PC-3 (cell line): ENCODE measurements at regions not wholly inside any gene's neighbourhood (a gene's known extent, or its start where the extent isn't known, plus 50 kb on each side); places are given as distances from the start of the nearest gene placed in this dataset.
A peak's percentile ranks its signal among the peaks of the same experiment; 100 is the strongest.

Experiments
- ATAC-seq: fragments of 200-7000 bp; cut with Tn5 transposase; 2 replicates; pipeline ENCODE4 v1.9.1; 2020; ENCODE audit warnings: mild to moderate bottlenecking, moderate library complexity
- BruUV-seq: library from RNA; stranded (reverse); fragments of 400-500 nt; replicated peaks from 2 replicates; lab custom pipeline; 2021; lab: Mats Ljungman, UMichigan
- CTCF ChIA-PET: fragments of 300-600 bp; sonication (Branson Sonifier 250); formaldehyde crosslinking; loops from one replicate; lab custom pipeline; 2022; ENCODE audit warnings: antibody characterized with exemption; lab: Charles Lee
- POLR2A ChIA-PET: fragments of 300-600 bp; sonication (Branson Sonifier 250); formaldehyde crosslinking; loops from one replicate; lab custom pipeline; 2022; ENCODE audit warnings: antibody characterized with exemption; ENCODE audit not compliant: unreplicated experiment; lab: Charles Lee
- DNase-seq: peaks from one replicate; pipeline ENCODE4 v3.0.0-alpha.2; 2015
- H2AFZ ChIP-seq: fragments of 300-600 bp; sonication (generic); 2 replicates; pipeline ENCODE4 v1.6.0; 2016; ENCODE audit warnings: antibody characterized with exemption, low read length
- H3F3A ChIP-seq: fragments of 300-600 bp; sonication (generic); one replicate; pipeline ENCODE4 v1.6.0; 2017; ENCODE audit warnings: antibody characterized with exemption, low read length, control low read depth, mild to moderate bottlenecking; ENCODE audit not compliant: unreplicated experiment
- H3K27ac ChIP-seq: fragments of 300-600 bp; sonication (generic); 2 replicates; pipeline ENCODE4 v1.5.1; 2016; ENCODE audit warnings: mild to moderate bottlenecking, low read length
- H3K27me3 ChIP-seq: fragments of 300-600 bp; sonication (generic); 2 replicates; pipeline ENCODE4 v1.6.1; 2016; ENCODE audit warnings: low read length, mixed read lengths
- H3K36me3 ChIP-seq: fragments of 300-600 bp; sonication (generic); 2 replicates; pipeline ENCODE4 v1.6.1; 2016; ENCODE audit warnings: low read depth, mixed run types, low read length, mixed read lengths
- H3K4me1 ChIP-seq: fragments of 300-600 bp; sonication (generic); 2 replicates; pipeline ENCODE4 v1.5.1; 2016; ENCODE audit warnings: low read length; ENCODE audit not compliant: insufficient read depth
- H3K4me2 ChIP-seq: fragments of 300-600 bp; sonication (generic); 2 replicates; pipeline ENCODE4 v1.6.0; 2016; ENCODE audit warnings: low read length
- H3K4me3 ChIP-seq: fragments of 300-600 bp; sonication (generic); 2 replicates; pipeline ENCODE4 v1.5.1; 2016; ENCODE audit warnings: mild to moderate bottlenecking, low read length, mixed read lengths
- H3K79me2 ChIP-seq: fragments of 300-600 bp; sonication (generic); 2 replicates; pipeline ENCODE4 v1.6.1; 2017; ENCODE audit warnings: low read length, mixed read lengths
- H3K9ac ChIP-seq: fragments of 300-600 bp; sonication (generic); 2 replicates; pipeline ENCODE4 v1.6.0; 2016; ENCODE audit warnings: mild to moderate bottlenecking, low read length
- H3K9me2 ChIP-seq: fragments of 300-600 bp; sonication (generic); replicated peaks from 2 replicates; pipeline ENCODE4 v1.6.1; 2016; ENCODE audit warnings: mixed run types, low read length, mixed read lengths
- H3K9me3 ChIP-seq: fragments of 300-600 bp; sonication (generic); 2 replicates; pipeline ENCODE4 v1.6.1; 2016; ENCODE audit warnings: low read length, mixed read lengths
- H4K20me1 ChIP-seq: fragments of 300-600 bp; sonication (generic); 2 replicates; pipeline ENCODE4 v1.6.1; 2016; ENCODE audit warnings: low read length, mixed read lengths
- EZH2 ChIP-seq: fragments of 300-600 bp; sonication (generic); IDR thresholded peaks from one replicate; pipeline ENCODE4 v1.6.1; 2017; ENCODE audit warnings: antibody characterized with exemption, mild to moderate bottlenecking, low read length; ENCODE audit not compliant: unreplicated experiment
- EZH2phosphoT487 ChIP-seq: fragments of 300-600 bp; sonication (generic); IDR thresholded peaks from 2 replicates; pipeline ENCODE4 v1.6.1; 2018; ENCODE audit warnings: mild to moderate bottlenecking, antibody characterized with exemption, low read length, borderline replicate concordance
- intact Hi-C: fragments of 100-400 bp; cut with micrococcal nuclease; formaldehyde crosslinking; loops from 2 replicates; pipeline ENCODE4 v1.9.0; 2023
- TF ChIP-seq, protein P1 (sequence below): fragments of 300-600 bp; sonication (generic); conservative IDR thresholded peaks from 2 replicates; pipeline ENCODE4 v1.5.1; 2017; ENCODE audit warnings: antibody characterized with exemption, low read depth, mild to moderate bottlenecking, low read length

DNA sequence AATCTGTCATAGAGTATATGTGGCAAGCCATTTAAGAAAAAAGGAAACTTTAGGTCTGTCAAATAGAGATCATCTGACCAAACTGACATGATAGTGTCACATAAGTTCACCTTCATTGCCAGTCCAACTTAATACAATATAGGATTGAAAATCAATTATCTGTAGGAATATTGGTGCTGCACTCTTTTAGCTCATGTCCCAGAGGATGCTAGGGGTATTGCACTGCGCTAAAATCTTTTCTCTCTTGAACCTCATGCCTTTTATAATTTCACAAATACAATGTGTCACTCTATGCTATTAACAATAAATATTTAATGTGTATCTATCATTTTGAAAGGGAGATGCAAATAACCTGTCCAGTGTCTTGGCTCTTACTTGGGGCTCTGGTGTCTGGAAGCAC, 72.4 kb upstream of the FAM120A start:
- BruUV-seq, result no TSS peak
- no peak overlapping the region for H3K27ac ChIP-seq
- CTCF ChIA-PET, result no interaction called here

DNA sequence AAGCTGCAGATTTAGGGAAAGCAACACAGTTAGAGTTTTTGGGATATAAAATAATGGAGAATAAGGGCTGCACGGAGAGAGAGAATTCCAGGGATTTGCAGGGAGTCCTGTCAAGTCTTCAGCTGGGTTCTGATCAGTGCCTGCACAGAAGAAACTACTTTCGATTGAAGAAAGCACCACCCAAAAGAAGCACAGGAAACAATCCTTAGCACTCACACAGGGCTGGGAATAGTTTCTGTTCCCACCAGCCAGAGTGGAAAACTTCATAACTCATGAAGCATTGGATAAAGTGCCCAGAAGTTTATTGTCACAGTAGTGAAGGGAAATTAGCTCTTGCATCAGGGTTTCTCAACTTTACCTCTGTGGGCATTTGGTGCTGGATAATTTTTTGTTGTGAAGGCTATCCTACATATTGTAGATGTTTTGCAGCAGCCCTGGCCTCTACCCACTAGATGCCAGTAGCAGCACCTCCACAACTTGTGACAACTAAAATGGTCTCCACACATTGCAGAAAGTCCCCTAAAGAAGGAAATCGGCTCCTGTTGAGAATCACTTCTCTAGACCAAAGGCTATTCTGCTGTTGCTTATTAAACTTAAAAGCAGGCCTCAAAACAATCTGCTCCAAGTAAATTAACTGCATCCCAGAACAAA, 71.0 kb upstream of the FAM120A start:
- H3K27me3 ChIP-seq, result no peaks in the 10 kb centered on the region
- no peak overlapping the region for H2AFZ ChIP-seq
- ChIA-PET CTCF (interaction anchor here (0.6 kb wide), 1 partner anchor 129 kb away, joined by 3 read pairs; no protein-coding TSS in a partner anchor), POLR2A (no interaction called here)
- H3K36me3 ChIP-seq, result no peaks in the 10 kb centered on the region
- no peaks in the 10 kb centered on the region for H3K79me2 ChIP-seq
- DNase-seq, result no peak
- no peak for ATAC-seq
- no peaks in the 10 kb centered on the region for H4K20me1 ChIP-seq
- TF ChIP-seq EZH2phosphoT487 (no peak), EZH2 (no peak)
- TF ChIP-seq, protein P1, sequence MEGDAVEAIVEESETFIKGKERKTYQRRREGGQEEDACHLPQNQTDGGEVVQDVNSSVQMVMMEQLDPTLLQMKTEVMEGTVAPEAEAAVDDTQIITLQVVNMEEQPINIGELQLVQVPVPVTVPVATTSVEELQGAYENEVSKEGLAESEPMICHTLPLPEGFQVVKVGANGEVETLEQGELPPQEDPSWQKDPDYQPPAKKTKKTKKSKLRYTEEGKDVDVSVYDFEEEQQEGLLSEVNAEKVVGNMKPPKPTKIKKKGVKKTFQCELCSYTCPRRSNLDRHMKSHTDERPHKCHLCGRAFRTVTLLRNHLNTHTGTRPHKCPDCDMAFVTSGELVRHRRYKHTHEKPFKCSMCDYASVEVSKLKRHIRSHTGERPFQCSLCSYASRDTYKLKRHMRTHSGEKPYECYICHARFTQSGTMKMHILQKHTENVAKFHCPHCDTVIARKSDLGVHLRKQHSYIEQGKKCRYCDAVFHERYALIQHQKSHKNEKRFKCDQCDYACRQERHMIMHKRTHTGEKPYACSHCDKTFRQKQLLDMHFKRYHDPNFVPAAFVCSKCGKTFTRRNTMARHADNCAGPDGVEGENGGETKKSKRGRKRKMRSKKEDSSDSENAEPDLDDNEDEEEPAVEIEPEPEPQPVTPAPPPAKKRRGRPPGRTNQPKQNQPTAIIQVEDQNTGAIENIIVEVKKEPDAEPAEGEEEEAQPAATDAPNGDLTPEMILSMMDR, result 0 out of 2 replicates have a peak, but pooled peaks have one; percentile 12
- no TSS peak for BruUV-seq
- H3K27ac ChIP-seq, result no peak overlapping the region
- H3K9me3 ChIP-seq, result no peaks in the 10 kb centered on the region
- H3K4me2 ChIP-seq, result no peak overlapping the region
- intact Hi-C loops, result no loop called here
- H3K4me3 ChIP-seq, result no peak overlapping the region
- no peak overlapping the region for H3K9ac ChIP-seq
- no peaks in the 10 kb centered on the region for H3K9me2 ChIP-seq
- no peaks in the 10 kb centered on the region for H3K4me1 ChIP-seq
- H3F3A ChIP-seq, result no peaks in the 10 kb centered on the region

More for the DNA sequence above, 72.4 kb upstream of the FAM120A start:
- Histone ChIP-seq H3K9me2 (no peaks in the 10 kb centered on the region), H2AFZ (no peak overlapping the region), H3K4me1 (no peaks in the 10 kb centered on the region), H3K9ac (no peak overlapping the region), H3F3A (no peaks in the 10 kb centered on the region), H3K4me2 (no peak overlapping the region), H3K4me3 (no peak overlapping the region), H3K9me3 (no peaks in the 10 kb centered on the region), H3K27me3 (no peaks in the 10 kb centered on the region), H3K79me2 (no peaks in the 10 kb centered on the region), H3K36me3 (no peaks in the 10 kb centered on the region), H4K20me1 (no peaks in the 10 kb centered on the region)
- ATAC-seq (no peak), DNase-seq (no peak)
- POLR2A ChIA-PET, result no interaction called here
- TF ChIP-seq, protein P1, result peak; percentile 28; the same call in 1 of the 2 replicates
- TF ChIP-seq EZH2phosphoT487, result no peak
- no peak for TF ChIP-seq EZH2
- intact Hi-C loops, result no loop called here

DNA sequence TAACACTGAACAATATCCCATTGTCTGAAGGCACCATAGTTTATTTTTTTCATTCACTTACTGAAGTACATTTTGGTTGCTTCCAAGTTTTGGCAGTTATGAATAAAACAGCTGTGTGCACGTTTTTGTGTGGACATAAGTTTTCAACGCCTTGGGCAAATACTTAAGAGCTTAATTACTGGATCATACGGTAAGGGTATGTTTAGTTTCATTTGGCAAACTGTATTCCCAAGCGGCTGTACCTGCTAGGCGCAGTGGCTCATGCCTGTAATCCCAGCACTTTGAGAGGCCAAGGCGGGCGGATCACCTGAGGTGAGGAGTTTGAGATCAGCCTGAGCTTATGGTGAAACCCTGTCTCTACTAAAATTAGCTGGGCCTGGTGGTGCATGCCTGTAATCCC, 63.7 kb upstream of the FAM120A start:
- intact Hi-C loops, result no loop called here
- Histone ChIP-seq H4K20me1 (no peaks in the 10 kb centered on the region), H2AFZ (no peak overlapping the region), H3K36me3 (no peaks in the 10 kb centered on the region), H3K27ac (no peak overlapping the region), H3K9me3 (no peaks in the 10 kb centered on the region), H3K4me2 (no peak overlapping the region), H3K9ac (no peak overlapping the region), H3K4me1 (no peaks in the 10 kb centered on the region), H3K4me3 (no peak overlapping the region), H3K79me2 (no peaks in the 10 kb centered on the region), H3K9me2 (no peaks in the 10 kb centered on the region), H3K27me3 (no peaks in the 10 kb centered on the region), H3F3A (no peaks in the 10 kb centered on the region)
- CTCF ChIA-PET, result no interaction called here
- BruUV-seq, result no TSS peak
- POLR2A ChIA-PET, result no interaction called here
- TF ChIP-seq, protein P1, result no peak
- TF ChIP-seq EZH2 (no peak), EZH2phosphoT487 (no peak)
- DNase-seq, result no peak
- no peak for ATAC-seq
